GM12865 (cell line): ENCODE measurements at regions not wholly inside any gene's neighbourhood (a gene's known extent, or its start where the extent isn't known, plus 50 kb on each side); places are given as distances from the start of the nearest gene placed in this dataset.

Experiments
- DNase-seq: peaks from one replicate; pipeline ENCODE4 v3.0.0; 2010; ENCODE audit warnings: low read depth
- H3K4me3 ChIP-seq: 2 replicates; pipeline ENCODE4 v1.5.1; 2011; ENCODE audit warnings: mild to moderate bottlenecking, low read depth, low read length, control low read depth
- CTCF ChIP-seq: IDR thresholded peaks from 2 replicates; pipeline ENCODE4 v1.5.1; 2011; ENCODE audit warnings: low read length, control low read depth, low read depth, inconsistent platforms; ENCODE audit not compliant: insufficient read depth; ENCODE audit errors: missing control alignments

GRCh38 chr12:42982828-42983227 lies 393.3 kb upstream of the PRICKLE1 start:
- no peak for DNase-seq
- no peak overlapping the region for H3K4me3 ChIP-seq
- no peak for TF ChIP-seq CTCF

GRCh38 chr12:42981379-42981778 lies 391.8 kb upstream of the PRICKLE1 start:
- no peak for TF ChIP-seq CTCF
- no peak overlapping the region for H3K4me3 ChIP-seq
- no peak for DNase-seq

GRCh38 chr12:42980441-42980840 lies 390.9 kb upstream of the PRICKLE1 start:
- no peak for TF ChIP-seq CTCF
- DNase-seq, result no peak
- no peak overlapping the region for H3K4me3 ChIP-seq

GRCh38 chr12:42979746-42980145 lies 390.2 kb upstream of the PRICKLE1 start:
- no peak for TF ChIP-seq CTCF
- H3K4me3 ChIP-seq, result no peak overlapping the region
- DNase-seq, result no peak

GRCh38 chr12:42978708-42979107 lies 389.2 kb upstream of the PRICKLE1 start:
- no peak overlapping the region for H3K4me3 ChIP-seq
- DNase-seq, result no peak
- no peak for TF ChIP-seq CTCF

- DNase-seq, result no peak
- no peak overlapping the region for H3K4me3 ChIP-seq
- TF ChIP-seq CTCF, result no peak
Observed at GRCh38 chr12:42977451-42978230, 388.1 kb upstream of the PRICKLE1 start.

- DNase-seq, result no peak
- TF ChIP-seq CTCF, result no peak
- no peak overlapping the region for H3K4me3 ChIP-seq
Observed at GRCh38 chr12:42976620-42977019, 387.1 kb upstream of the PRICKLE1 start.
